Ovary (tissue), 3 donors: ENCODE measurements at regions not wholly inside any gene's neighbourhood (a gene's known extent, or its start where the extent isn't known, plus 50 kb on each side); places are given as distances from the start of the nearest gene placed in this dataset.
"Not testable (repeated sequence)": the region's sequence is repeated elsewhere in the genome, so short reads cannot be mapped to it uniquely, and the experiment has no call there.

Experiments
- CTCF ChIP-seq, 3 donors: fragments of 450-650 bp in 2 of 3; fragments of 200-600 bp in 1 of 3; IDR thresholded peaks; one replicate each; pipeline versions ENCODE4 v1.5.1 to v1.8.0; 2016 to 2022; ENCODE audit warnings: antibody characterized with exemption in 3 of 3, mild to moderate bottlenecking in 1 of 3
- EP300 ChIP-seq: sonication (generic); formaldehyde crosslinking; IDR thresholded peaks from one replicate; pipeline ENCODE4 v1.6.1; 2017; ENCODE audit warnings: antibody characterized with exemption
- donor health status: DM: no; HTN: no; CAD: no.

GRCh38 chr4:15337168-15337657, 90.6 kb upstream of the C1QTNF7 start:
- not testable (repeated sequence) for TF ChIP-seq CTCF (IDR thresholded peaks at IDR 0.05); EP300
